NOMO-1 treated with DMSO at 0.1 percent for 48 hours (cell line): ENCODE measurements at regions not wholly inside any gene's neighbourhood (a gene's known extent, or its start where the extent isn't known, plus 50 kb on each side); places are given as distances from the start of the nearest gene placed in this dataset.
"Not testable (repeated sequence)": the region's sequence is repeated elsewhere in the genome, so short reads cannot be mapped to it uniquely, and the experiment has no call there.

Experiments used
- DNase-seq: peaks from one replicate; lab custom pipeline; 2025; ENCODE audit not compliant: unreplicated experiment; lab: John Stamatoyannopoulos, UW

DNA sequence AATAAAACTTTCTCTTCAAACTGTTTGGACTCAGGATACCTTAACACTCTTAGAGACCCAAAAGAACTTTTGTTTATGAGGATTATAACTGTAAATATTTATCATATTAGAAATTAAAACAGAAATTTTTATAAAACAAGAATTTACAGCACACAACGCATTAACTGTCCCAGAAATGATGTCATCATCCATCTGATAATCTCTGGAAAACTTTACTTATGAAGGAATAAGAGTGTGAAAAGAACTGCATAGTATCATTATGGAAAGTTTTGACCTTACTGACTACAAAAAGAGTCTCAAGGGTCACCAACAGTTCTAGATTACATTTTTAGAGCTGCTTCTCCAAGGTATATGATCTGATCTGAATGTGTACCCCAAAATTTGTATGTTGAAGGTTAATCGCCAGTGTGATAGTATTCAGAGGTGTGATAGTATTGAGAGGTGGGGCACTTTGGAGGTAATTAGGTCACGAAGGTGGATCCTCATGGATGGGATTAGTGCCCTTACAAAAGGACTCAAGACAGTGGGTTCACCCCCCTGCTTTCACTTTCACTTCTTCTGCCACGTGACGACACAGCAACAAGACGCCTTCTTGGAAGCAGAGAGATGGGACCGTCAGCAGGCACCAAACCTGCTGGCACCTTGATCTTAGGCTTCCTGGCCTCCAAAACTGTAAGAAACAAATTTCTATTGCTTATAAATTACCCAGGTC lies 95.7 kb upstream of the NR5A2 start:
- peak; percentile 63 for DNase-seq

DNA sequence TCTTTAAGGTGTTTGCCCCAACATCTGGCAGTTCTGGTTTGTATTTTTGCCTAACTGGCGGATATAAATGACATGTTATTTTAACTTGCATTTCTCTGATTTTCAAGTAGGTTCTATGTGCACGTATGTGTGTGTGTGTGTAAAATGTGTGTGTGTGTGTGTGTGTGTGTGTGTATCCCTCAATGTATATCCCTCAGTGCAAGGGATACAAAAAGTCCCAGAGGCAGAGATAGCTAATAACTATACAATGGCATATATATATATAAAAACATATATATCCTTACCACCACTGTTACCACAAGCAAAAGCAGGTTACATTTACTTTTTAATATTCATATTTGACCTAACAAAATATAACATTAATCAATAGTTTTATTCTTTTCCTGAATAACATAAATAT lies 95.0 kb upstream of the NR5A2 start:
- no peak for DNase-seq

DNA sequence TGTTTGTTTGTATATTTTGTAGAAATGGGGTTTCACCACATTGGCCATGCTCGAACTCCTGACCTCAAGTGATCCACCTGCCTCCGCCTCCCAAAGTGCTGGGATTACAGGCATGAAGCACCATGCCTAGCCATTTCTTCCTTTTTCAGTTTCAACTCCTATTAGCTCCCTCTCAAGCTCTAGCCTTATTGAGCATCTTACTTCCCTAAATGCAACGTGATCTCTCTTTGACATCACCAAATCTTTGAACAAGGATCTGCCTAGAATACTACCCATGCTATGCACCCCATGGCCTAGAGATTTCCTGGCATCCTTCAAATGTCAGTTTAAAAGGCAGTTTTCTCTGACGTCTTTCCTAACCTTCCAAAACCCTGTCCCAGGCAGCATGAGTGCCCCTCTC lies 91.1 kb upstream of the NR5A2 start:
- peak; percentile 1 for DNase-seq

DNA sequence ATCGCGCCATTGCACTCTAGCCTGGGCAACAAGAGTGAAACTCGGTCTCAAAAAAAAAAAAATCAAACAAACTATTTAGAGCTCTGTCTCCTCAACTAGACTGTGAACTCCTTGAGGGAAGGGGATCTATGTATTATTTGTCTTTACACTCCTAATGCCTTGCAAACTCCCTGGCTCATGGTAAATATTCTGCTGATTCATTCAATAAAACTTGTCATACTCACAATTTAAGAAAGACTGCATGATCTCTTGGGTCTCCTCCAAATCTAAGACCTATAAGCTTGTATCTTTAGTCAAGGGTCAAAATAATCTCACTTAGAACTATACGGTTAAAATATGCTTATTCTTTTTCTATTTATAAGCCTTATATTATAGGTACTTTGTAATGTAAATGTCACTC lies 90.3 kb upstream of the NR5A2 start:
- DNase-seq = no peak

DNA sequence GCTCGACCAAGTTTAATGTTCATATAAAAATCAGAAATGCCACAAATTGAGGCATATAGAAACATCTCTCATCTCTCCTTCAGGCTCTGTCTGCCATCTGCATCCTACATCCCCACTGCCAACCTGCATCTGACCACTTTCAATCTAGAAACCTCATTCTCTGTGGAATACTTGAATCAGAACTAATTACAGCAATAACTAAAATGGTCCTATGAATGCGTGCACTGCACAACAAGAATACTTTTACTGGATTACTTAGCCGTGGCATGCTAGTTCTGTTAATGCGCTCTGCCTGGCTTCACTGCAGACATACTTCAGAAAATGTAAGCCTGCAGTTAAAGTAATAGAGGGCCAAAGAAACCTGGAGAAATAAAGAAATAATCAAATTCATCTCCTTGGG lies 89.8 kb upstream of the NR5A2 start:
- no peak for DNase-seq

DNA sequence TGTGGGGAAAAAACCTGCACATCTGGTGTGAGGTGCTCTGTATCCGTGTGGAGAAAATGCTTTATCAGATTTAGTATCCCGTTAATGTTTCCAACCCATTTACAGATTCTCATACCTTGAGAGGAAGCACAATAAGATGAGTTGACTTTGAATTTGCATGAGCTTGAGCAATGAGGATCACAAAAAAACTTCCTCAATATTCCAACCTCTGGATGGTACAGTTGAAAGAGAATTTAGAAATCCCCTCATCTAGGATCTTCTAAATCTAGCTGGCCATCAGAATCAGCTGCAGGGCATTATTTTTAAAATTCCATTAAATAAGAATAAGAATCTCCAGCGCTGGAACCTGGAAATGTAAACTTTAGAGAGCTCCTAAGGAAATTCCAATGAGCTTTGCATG lies 82.5 kb upstream of the NR5A2 start:
- no peak for DNase-seq

DNA sequence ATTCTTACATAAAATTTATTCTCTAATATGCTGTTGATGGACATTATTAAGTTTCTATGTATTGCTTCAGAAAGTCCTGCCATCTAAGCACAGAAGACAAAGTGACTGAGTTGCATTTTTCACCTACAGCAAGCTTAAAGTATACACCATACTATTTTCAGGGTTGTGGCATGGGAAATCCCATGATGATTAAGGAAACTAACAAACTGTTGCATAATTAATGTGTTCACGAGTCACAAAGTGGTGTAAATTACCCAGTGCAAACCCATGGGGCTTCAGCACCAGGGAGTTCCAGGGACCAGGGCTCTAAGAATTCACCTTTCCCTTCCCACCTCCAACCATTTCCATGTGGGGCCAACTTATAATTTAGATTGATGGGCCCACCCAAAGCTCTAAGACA lies 81.9 kb upstream of the NR5A2 start:
- DNase-seq = no peak

DNA sequence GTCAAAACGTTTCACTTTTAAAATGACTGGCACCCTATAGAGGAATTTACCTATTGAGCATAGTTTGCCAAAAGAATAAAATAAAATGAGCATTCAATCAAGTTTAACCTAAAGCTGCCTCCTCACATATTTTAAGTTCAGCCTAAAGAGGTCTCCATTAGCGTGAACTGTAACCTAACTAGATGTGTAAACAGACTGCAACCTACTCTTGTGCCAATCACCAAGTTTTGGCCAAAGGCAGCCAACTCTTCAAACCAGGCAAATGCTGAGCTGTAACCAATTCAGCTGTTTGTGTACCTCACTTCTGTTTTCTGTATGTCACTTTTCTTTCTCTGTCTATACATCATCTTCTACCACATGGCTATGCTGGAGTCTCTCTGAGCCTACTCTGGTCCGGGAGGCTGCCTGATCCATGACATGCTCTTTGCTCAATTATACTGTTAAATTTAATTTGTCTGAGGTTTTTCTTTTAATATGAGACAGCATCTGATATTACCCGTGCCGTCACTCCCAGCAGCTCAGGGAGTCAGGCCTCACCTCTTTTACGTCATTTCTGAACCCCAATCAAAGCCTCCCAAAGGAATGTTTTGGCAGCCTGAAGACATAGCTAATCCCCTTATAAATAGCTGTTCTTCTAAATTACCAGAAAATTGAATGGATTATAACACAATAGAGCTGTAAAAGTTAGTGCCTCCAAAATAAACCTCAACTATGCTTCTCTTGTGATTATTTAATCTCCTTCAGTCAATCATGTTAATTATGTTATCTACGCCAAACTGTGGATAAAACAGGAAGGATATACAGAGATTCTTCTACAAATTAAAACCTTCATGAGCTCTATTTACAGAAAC lies 81.0 kb upstream of the NR5A2 start:
- DNase-seq = no peak

DNA sequence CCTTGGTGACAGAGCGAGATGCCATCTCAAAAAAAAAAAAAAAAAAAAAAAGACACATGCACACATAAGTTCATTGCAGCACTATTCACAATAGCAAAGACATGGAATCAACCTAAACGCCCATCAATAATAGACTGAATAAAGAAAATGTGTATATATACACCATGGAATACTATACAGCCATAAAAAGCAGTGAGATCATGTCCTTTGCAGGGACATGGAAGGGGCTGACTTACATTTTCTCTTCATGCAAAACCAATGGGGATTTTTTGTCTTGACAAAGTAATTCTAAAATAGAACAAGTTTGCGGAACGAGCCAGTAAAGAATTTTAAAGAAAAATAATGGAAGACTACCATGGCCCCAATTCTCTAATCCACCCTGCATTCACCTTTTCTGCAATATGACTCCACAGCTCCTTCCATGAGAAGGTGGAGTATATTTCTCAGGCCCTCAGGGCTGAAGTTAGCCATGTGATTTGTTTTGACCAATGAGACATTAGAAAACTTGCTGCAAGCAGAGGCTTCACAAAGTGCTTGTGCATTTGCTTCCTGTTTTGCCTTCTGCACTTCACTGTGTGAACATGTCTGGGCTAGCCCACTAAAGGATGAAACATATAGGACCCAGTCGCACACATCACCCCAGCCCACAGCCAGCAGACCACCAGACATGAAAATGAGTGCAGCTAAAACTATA lies 78.8 kb upstream of the NR5A2 start:
- peak; percentile 42 for DNase-seq

DNA sequence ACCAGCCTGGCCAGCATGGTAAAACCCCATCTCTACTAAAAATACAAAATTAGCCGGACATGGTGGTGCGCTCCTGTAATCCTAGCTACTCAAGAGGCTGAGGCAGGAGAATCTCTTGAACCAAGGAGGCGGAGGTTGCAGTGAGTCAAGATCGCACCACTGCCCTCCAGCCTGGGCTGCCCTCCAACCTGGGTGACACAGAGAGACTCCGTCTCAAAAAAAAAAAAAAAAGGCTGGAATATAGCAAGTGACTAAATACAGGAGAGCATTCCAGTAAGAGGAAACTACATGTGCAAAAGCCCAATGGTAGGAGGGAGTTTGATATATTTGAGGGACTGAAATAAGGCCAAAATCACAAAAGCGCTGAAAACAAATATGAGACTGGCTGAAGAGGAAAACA lies 76.5 kb upstream of the NR5A2 start:
- DNase-seq = not testable (repeated sequence)

DNA sequence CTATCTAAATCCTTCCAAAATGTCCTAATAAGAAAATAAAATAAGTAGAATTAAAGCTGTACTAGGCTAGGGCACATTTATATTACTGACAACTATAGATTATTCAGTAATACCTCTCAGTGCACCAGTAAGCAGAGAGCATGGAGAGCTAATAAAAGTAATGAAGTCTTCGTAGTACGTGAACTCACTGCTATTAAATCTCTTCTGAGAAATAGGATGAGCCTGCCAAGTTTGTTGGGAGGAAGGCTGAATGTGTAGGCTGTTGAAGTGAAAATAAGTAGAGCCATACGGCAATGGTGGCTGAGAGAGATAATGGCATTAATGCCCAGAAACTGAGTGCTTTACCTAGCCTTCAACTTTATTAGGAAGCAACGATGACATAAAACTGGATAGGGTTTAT lies 73.9 kb upstream of the NR5A2 start:
- DNase-seq = no peak

DNA sequence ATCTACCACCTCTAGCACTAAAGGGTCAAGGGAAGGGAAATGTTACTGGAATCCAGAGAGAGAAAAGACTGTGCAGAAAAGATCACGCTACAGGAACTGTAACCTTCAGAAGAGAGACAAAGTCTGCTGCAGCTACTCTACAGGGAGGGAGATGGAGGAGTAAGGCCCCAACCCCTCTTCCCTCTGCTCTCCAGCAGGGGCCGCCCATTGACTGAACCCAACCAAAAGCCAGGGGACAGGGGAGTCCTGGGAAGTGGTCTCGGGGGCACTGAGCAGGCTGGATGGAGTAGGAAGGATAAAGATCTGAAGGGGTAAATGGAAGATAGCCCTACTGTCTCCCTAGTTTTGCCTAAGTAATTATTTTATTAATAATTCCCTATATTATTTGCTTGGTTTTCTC lies 72.8 kb upstream of the NR5A2 start:
- DNase-seq = no peak

DNA sequence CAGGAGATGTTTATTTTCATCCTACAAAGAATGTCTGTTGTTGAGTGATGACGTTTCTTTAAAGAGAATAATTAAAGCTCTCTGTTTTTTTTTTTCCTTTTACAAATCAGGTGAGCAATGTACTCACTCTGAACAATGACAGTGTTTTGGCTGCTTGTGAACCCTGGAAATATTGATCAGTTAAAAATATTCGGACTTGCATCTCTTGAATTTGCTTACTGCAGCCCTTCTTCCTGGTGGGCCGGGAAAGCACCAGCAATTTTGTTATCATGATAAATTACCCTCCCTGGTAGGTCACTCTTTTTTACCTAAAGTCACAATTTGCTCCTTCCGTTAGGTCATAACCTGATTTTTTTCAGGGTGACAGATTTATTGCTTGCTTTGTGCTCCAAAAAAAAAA lies 72.3 kb upstream of the NR5A2 start:
- DNase-seq = no peak

DNA sequence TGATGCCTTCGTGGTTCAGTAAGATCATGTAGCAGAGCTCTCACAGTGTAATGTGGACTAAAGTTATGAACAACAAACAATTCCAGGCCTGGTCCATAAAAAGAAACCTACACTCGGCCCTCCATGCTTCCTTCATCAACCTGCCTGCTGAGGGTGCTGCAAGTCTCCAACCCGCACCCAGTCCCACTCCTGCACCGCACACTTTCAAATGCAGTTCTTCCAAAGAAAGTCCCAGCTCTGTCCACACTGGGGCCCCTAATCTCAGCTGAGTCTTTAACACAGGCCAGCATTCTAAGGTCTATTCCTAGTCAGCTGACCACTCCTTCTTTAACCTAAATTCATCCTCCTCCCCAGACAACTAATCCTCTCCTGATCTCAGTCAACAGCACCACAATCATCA lies 71.5 kb upstream of the NR5A2 start:
- no peak for DNase-seq

DNA sequence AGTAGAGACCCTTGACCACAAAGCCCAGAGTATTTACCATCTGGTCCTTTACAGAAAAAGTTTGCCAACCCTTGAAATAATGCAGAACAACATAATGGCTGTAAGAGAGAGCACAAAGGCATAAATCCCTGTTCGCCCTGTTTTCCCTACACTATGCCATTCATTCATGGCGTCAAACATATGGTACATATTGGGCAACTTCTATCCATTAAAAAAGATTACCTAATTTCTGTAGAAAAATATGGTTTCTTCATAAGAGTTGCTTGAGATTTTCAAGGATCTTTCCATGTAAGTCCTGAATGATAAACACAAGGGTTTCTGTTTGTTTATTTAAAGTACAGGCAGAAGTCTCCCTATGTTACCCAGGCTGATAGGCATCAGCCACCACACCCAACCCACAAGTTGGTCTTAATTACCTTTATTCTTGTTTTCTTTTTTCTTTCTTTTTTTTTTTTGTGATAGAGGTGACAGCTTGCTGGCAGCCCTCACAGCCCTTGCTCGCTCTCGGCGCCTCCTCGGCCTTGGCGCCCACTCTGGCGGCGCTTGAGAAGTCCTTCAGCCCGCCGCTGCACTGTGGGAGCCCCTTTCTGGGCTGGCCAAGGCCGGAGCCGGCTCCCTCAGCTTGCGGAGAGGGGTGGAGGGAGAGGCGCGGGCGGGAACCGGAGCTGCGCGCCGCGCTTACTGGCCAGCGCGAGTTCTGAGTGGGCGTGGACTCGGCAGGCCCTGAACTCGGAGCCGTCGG lies 68.3 kb upstream of the NR5A2 start:
- no peak for DNase-seq

DNA sequence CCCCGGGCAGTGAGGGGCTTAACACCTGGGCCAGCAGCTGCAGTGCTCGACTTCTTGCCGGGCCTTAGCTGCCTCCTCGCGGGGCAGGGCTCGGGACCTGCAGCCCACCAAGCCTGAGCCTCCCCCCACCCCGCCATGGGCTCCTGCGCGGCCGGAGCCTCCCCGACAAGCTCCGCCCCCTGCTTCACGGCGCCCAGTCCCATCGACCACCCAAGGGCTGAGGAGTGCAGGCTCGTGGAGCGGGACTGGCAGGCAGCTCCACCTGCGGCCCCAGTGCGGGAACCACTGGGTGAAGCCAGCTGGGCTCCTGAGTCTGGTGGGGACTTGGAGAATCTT lies 67.8 kb upstream of the NR5A2 start:
- no peak for DNase-seq

DNA sequence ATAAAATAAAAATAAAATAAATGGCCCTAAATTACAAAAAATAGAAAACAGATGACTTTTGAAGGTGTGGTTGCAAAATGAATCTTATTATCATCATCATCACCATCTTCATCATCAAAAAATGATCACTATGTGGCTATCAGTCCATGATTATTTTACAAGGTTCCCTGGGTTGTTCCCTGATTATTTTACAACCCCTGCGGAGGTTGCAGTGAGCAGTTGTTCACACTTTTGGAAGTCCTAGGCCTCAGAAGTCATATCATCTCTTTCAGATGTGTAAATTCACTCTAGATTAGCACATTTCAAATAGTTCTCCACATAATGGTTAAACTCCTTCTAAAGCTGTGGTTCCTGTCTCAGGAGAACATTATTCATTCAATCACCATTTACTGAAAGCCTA lies 57.4 kb upstream of the NR5A2 start:
- no peak for DNase-seq

DNA sequence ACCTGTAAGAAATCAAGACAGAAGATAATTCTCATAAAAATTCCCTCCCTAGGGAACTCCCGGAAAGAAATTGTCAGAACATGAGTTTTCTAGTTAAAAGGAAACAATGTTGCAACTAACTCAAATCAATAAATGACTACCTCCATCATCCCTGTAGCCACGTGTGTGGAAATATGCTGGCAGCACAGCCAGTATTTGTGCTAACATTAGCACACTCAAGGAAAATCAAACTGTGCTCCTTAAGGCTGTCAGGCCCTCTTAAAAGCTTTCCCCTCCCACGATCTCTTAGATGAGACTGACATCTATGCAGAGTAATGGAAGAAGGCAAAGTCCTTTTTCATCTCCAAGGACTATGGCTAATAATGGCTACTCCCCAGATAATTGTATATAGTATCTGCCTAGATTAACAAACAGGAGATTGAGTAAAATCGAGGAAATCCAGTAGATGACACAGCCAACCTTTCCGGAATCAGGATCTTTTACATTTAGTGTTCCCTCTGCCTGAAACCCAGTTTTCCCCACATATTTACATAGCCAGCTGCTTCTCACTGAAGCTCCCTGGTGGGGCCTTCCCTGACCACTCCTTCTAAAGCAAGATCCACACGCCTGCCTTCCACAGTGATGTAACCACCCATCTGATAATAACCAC lies 50.9 kb upstream of the NR5A2 start:
- DNase-seq = peak; percentile 75
